Fibroblast of lung (primary cell): ENCODE measurements at regions not wholly inside any gene's neighbourhood (a gene's known extent, or its start where the extent isn't known, plus 50 kb on each side); places are given as distances from the start of the nearest gene placed in this dataset.

Experiments used
- DNase-seq, 2 donors: peaks; one replicate each; pipeline versions ENCODE4 v3.0.0 to v3.0.0-alpha.2; 2010; ENCODE audit warnings: low read depth in 2 of 2
- H2AFZ ChIP-seq: 2 replicates; pipeline ENCODE4 v1.5.1; 2012; ENCODE audit warnings: low read length, control low read depth, inconsistent platforms
- H3K27ac ChIP-seq: 2 replicates; pipeline ENCODE4 v1.5.1; 2011; ENCODE audit warnings: low read length, control low read depth; ENCODE audit not compliant: insufficient read depth
- H3K27me3 ChIP-seq: 2 replicates; pipeline ENCODE4 v1.5.1; 2011; ENCODE audit warnings: mild to moderate bottlenecking, low read length; ENCODE audit not compliant: control insufficient read depth, insufficient read depth
- H3K36me3 ChIP-seq: 2 replicates; pipeline ENCODE4 v1.5.1; 2011; ENCODE audit warnings: low read length; ENCODE audit not compliant: control insufficient read depth, insufficient read depth
- H3K4me1 ChIP-seq: 2 replicates; pipeline ENCODE4 v1.5.1; 2011; ENCODE audit warnings: low read length; ENCODE audit not compliant: control insufficient read depth, insufficient read depth; ENCODE audit errors: extremely low read depth
- H3K4me2 ChIP-seq: 2 replicates; pipeline ENCODE4 v1.5.1; 2011; ENCODE audit warnings: low read length, control low read depth; ENCODE audit not compliant: insufficient read depth; ENCODE audit errors: extremely low read depth
- H3K4me3 ChIP-seq, 4 experiments: fragments of 200-600 bp in 1 of 4; sonication (generic) in 1 of 4; replicated peaks in 1 of 4; 2 replicates each; pipeline ENCODE4 v1.5.1; 2011 to 2016; ENCODE audit warnings: low read length in 4 of 4, low read depth in 3 of 4, mild to moderate bottlenecking in 3 of 4, control low read depth in 2 of 4, inconsistent platforms in 1 of 4, mixed read lengths in 1 of 4; ENCODE audit not compliant: insufficient read depth in 1 of 4; ENCODE audit errors: control extremely low read depth in 1 of 4
- H3K79me2 ChIP-seq: 2 replicates; pipeline ENCODE4 v1.5.1; 2012; ENCODE audit warnings: mild to moderate bottlenecking, low read length, inconsistent platforms; ENCODE audit not compliant: control insufficient read depth, insufficient read depth
- H3K9ac ChIP-seq: 2 replicates; pipeline ENCODE4 v1.5.1; 2011; ENCODE audit warnings: mild to moderate bottlenecking, low read length, control low read depth; ENCODE audit not compliant: insufficient read depth
- H3K9me3 ChIP-seq: 2 replicates; pipeline ENCODE4 v1.5.1; 2012; ENCODE audit warnings: low read depth, low read length; ENCODE audit not compliant: control insufficient read depth, insufficient read depth
- H4K20me1 ChIP-seq: 2 replicates; pipeline ENCODE4 v1.5.1; 2011; ENCODE audit warnings: low read length; ENCODE audit not compliant: control insufficient read depth, insufficient read depth; ENCODE audit errors: extremely low read depth
- CTCF ChIP-seq, 2 donors: IDR thresholded peaks in 1 of 2; conservative IDR thresholded peaks in 1 of 2; 1 replicate in 1 of 2; 2 replicates in 1 of 2; pipeline ENCODE4 v1.5.1; 2011 to 2012; ENCODE audit warnings: low read length in 2 of 2, control low read depth in 1 of 2, inconsistent platforms in 1 of 2, low read depth in 1 of 2, mild to moderate bottlenecking in 1 of 2
- EZH2 ChIP-seq: IDR thresholded peaks from 2 replicates; pipeline ENCODE4 v1.5.1; 2012; ENCODE audit warnings: low read length, control low read depth, mild to moderate bottlenecking; ENCODE audit errors: missing control alignments

DNA sequence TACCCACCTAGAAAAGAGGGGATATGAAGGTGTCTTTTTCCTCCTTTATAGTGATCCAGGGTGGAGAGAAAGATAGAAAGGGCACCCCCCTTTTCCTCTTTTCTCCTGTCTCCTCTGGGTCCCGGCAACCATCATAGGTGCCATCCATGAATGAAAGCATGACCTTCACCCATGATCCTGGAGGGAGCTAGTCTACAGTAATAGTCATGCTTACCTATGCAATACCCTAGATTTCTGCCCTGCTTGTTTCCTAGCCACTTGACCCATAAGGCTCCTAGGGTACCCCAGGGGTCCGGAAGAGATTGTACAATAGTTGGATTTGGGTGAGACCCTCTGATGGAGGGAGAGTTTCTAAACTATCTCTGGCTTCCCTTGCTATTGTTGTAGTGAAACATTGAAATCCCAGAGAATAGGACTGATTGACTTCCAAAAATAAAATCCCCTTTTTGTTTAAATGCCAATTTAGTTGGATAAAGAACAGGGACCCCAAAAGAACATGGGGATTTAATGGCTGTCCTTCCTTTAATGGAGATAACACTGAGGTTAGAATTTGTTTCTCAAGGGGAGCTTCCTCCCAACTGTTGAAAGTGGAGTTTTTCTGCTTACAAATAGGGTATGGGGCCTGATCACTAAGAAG, 366.8 kb upstream of the KHDRBS2 start:
- Histone ChIP-seq H2AFZ (no peak overlapping the region), H3K79me2 (no peaks in the 10 kb centered on the region), H3K27me3 (no peaks in the 10 kb centered on the region), H4K20me1 (no peaks in the 10 kb centered on the region), H3K4me3 (no peak overlapping the region), H3K9me3 (no peaks in the 10 kb centered on the region), H3K9ac (no peak overlapping the region), H3K4me1 (no peaks in the 10 kb centered on the region), H3K27ac (no peak overlapping the region), H3K4me2 (no peak overlapping the region), H3K36me3 (no peaks in the 10 kb centered on the region)
- DNase-seq: peak; percentile 16 to 26
- TF ChIP-seq EZH2: no peak
- TF ChIP-seq CTCF (conservative IDR thresholded peaks at IDR 0.05 in 1 of 2, IDR thresholded peaks at IDR 0.05 in 1 of 2; ENCODE audit: low read depth in 1 of 2, low read length in 2 of 2): no peak

- no peak for DNase-seq
- Histone ChIP-seq H3K79me2 (no peaks in the 10 kb centered on the region), H3K27ac (no peak overlapping the region), H3K4me2 (no peak overlapping the region), H3K9me3 (no peaks in the 10 kb centered on the region), H4K20me1 (no peaks in the 10 kb centered on the region), H3K9ac (no peak overlapping the region), H3K27me3 (no peaks in the 10 kb centered on the region), H2AFZ (no peak overlapping the region), H3K4me1 (no peaks in the 10 kb centered on the region), H3K4me3 (no peak overlapping the region), H3K36me3 (no peaks in the 10 kb centered on the region)
- TF ChIP-seq CTCF (conservative IDR thresholded peaks at IDR 0.05 in 1 of 2, IDR thresholded peaks at IDR 0.05 in 1 of 2; ENCODE audit: low read depth in 1 of 2, low read length in 2 of 2) (no peak), EZH2 (no peak)
Measured at GRCh38 chr6:62645274-62645673, 359.2 kb upstream of the KHDRBS2 start.

GRCh38 chr6:62640749-62641148, 354.7 kb upstream of the KHDRBS2 start:
- TF ChIP-seq EZH2 (no peak), CTCF (conservative IDR thresholded peaks at IDR 0.05 in 1 of 2, IDR thresholded peaks at IDR 0.05 in 1 of 2; ENCODE audit: low read depth in 1 of 2, low read length in 2 of 2) (no peak)
- H3K27me3 ChIP-seq: no peaks in the 10 kb centered on the region
- H3K9me3 ChIP-seq: no peaks in the 10 kb centered on the region
- DNase-seq: no peak
- H3K4me2 ChIP-seq: no peak overlapping the region
- H3K36me3 ChIP-seq: no peaks in the 10 kb centered on the region
- no peak overlapping the region for H3K9ac ChIP-seq
- H3K4me3 ChIP-seq: no peak overlapping the region
- no peak overlapping the region for H3K27ac ChIP-seq
- no peaks in the 10 kb centered on the region for H3K4me1 ChIP-seq
- no peaks in the 10 kb centered on the region for H4K20me1 ChIP-seq
- H2AFZ ChIP-seq: no peak overlapping the region
- no peaks in the 10 kb centered on the region for H3K79me2 ChIP-seq
